NCI-H69 (cell line): ENCODE measurements at regions not wholly inside any gene's neighbourhood (a gene's known extent, or its start where the extent isn't known, plus 50 kb on each side); places are given as distances from the start of the nearest gene placed in this dataset.
A peak's percentile ranks its signal among the peaks of the same experiment; 100 is the strongest.

ENCODE experiments used
- DNase-seq: peaks from one replicate; lab custom pipeline; 2025; lab: John Stamatoyannopoulos, UW

DNA sequence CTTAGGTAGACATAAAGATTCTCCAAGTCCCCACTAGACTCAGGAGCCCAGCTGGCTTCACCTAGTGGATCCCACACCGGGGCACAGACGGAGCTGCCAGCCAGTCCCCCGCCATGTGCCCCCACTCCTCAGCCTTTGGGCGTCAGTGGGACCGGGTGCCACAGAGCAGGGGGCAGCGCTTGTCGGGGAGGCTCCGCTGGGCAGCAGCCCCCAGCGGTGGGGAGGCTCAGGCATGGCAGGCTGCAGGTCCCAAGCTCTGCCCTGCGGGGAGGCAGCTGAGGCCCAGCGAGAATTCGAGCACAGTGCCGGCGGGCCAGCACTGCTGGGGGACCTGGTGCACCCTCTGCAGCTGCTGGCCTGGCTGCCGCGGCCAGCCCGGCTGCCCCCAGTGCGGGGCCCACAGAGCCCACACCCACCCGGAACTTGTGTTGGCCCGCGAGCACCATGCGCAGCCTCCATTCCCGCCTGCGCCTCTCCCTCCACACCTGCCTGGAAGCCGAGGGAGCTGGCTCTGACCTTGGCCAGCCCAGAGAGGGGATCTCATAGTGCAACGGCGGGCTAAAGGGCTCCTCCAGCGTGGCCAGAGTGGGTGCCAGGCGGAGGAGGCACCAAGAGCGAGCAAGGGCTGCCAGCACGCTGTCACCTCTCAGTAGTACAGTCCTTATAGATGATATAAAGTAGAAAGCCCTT, 390.7 kb downstream of the PLK2 start:
- no peak for DNase-seq

DNA sequence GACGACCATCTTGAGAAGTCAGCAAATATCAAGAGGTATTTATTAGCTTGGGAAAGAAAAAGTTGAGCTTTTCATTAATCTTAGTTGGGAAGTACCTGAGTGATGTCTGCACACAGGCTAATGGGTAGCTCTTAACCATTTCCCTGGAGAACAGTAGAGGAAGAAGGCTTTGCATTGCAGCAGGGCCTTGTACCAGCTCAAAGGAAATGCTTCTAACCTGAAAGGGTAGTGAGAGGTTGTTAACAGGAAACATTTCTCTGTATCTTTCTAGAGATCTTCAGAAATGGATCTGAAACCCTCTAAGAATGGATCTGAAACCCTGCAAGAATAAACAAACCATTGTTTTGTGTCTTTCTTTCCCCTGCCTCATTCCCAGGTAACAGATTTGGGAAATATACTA, 393.3 kb downstream of the PLK2 start:
- peak; percentile 8 for DNase-seq

DNA sequence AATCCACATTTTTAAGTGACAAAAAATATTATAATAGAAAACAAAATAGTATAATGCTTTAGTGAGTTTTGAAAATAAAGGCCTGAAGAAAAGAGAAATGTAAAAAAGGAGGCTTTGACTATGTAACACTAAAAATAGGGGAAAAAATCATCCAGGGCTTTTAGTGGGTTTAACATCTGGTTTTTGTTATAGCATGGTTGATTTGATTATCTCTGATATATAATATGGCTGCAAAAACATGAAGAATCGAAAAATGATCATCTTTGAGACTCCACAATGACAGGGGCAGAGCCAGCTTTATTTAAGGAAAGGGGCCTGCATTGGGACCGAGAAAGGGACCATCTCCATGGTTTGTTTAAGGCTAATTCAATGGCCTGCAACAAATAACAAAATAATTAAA, 393.8 kb downstream of the PLK2 start:
- DNase-seq: no peak

DNA sequence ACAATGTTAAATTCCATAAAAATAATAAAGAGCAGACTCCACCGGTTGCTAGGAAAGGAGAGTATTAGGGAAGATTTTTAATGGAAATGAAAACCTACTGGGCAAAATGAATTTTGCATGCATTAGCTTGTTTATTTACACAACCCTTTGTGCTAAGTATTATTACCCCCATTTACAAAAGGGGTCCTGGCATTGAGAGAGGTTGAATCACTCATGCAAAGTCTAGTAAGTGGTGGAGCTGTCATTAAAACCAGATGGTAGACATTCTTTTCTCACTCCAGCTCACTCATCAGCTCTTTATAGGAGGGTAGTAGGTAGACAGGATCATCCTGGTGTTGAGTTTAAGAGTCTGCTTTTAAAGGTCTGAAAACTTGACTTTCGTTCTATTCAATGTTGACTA, 395.1 kb downstream of the PLK2 start:
- DNase-seq: peak; percentile 77

DNA sequence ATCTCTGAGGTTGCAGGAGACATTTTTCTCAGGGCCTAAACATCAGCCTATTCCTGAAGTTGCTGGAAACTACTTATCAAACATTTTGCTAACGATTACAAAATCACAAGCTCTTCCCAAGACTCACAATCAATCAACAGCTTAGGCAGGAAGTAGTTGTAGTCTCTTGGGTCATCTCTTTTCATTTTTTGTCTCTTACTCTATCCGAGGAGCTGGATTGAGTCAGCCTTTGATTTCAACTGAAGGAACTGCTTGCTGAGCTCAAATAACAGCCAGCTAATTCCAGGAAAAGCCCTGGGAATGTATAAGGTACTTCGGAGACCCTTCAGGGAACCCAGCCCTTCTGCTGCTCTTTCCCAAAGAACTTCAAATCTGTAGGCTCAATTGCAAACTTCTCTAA, 398.9 kb downstream of the PLK2 start:
- DNase-seq: no peak

DNA sequence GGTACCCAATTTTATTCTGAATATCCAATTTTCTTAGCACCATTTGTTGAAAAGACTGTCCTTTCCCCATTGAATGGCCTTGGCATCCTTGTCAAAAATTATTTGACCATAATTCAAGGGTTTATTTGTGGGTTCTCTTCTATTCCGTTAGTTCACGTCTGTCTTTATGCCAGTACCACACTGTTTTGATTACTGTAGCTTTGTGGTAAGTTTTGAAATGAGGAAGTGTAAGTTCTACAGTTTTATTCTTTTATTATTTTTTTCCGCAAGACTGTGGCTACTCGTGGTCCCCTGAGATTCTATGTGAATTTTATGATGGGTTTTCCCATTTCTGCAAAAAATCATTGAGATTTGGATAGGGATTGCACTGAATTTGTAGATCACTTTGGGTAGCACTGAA, 402.6 kb downstream of the PLK2 start:
- no peak for DNase-seq

DNA sequence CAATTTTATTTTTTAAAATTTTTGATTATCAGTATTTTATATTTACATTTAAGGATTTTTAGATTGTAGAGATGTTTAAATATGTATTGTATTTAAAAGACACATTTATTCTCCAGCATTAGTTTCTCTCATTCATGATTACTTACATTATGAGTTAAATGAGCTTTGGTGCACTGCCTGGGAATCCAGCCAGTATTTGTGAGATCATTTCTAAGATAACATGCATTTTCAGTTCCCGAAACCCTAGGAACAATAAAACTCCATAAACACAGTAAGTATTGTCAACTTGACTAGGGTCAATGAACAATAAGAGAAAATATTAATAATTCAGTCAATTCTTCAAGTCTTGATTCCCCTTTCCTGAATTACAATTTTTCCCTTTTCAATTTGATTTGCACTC, 403.3 kb downstream of the PLK2 start:
- DNase-seq: no peak

DNA sequence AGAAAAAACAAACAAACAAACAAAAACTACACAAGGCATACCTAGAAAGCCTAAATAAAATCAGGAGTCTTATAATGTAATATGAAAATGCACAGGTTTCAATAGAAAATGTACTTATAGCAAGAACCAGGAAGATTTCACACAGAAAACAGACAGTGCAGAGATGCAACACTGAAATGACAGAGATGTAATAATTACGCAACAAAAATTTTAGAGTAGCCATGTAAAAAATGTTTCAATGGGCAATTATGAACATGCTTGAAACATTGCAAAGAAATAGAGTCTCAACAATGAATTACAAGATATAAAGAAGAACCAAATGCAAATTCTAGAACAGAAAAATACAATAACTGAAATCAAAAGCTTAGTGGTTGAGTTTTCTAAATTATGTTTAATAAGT, 405.9 kb downstream of the PLK2 start:
- DNase-seq: no peak

DNA sequence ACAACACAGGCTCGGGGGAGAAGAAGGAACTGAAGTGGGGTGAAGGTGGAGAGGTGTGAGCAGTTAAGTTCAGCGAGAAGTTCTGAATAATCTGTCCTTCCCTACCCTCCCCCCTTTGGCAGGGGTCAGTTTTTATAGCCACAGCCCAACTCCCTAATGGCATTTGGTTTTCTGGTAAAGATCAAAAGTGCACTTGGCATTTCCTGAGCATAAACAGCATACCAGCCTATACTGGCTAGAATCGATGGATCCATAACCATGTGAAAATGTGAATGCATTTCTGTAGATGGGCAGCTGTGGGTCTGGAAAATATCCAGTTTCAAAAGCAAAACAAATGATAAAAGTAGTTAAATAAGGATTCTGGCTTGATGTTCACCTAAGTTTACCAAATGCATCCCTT, 410.9 kb downstream of the PLK2 start:
- no peak for DNase-seq

DNA sequence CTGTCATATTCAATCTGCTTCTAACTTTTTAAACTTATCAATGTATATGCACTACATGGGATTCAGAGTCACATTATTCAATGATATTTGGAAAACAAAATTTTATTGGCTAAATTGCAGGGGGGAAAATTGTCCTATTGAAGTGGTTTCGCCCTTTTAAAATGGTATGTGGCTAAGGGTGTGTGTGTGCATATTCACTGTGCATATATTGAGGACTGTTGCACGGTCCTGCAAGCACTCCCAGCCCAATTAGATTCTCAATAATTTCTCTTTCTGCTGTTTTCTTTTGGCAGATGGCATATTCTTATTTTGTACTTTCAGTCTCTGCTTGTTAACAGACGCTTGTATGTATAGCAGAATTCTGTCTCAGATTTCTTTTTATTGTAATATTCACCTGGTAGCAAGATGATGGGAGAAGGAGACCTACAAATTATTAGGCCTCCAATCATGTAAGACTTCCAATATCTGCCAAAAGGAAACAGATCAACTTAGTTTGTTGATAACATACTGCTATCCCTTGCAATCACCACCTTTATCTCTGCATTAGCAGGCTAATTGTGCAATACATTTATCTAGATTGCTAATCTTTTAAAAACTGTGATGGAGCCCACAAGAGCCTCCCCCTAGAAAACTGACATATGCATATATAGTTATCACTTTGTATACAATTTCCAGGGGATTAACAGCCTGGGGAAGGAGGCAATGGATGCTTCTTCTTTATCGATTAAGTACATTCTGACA, 411.5 kb downstream of the PLK2 start:
- DNase-seq: no peak

DNA sequence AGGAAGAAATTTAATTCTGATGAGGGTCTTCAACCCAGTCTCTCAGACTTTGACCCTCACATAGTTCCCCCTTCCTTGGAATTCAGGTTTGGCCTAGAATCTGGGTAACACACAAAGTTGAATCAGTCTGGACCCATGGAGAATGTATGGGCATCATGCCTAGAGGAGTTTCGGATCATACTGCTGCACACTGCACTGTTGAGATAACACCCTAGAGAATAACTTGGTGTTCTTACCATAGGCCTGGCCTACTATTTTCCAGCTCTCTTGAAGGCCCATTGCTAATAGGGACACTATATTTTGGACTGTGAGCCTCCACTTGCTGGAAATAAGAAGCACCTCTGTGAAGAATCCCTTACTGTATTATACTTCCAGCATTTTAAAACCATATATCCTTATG, 413.5 kb downstream of the PLK2 start:
- no peak for DNase-seq

DNA sequence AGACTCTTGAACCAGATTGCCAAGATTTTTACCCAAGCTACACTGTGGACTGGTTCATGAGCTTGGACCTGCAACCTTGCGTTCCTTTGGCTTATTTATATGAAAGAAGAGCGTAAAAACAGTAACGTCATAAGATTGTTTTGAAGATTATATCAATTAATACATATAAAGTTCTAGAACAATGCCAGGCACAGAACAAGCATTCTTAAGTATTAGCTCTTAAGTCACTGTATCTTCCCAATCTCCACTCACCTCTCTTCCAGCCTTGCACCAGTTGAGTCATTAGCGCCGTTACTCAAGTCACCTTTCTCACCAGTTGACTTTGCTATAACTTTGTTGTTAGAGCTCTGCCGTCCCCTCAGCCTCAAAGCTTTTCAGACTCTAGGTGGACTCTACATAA, 415.7 kb downstream of the PLK2 start:
- DNase-seq: no peak

DNA sequence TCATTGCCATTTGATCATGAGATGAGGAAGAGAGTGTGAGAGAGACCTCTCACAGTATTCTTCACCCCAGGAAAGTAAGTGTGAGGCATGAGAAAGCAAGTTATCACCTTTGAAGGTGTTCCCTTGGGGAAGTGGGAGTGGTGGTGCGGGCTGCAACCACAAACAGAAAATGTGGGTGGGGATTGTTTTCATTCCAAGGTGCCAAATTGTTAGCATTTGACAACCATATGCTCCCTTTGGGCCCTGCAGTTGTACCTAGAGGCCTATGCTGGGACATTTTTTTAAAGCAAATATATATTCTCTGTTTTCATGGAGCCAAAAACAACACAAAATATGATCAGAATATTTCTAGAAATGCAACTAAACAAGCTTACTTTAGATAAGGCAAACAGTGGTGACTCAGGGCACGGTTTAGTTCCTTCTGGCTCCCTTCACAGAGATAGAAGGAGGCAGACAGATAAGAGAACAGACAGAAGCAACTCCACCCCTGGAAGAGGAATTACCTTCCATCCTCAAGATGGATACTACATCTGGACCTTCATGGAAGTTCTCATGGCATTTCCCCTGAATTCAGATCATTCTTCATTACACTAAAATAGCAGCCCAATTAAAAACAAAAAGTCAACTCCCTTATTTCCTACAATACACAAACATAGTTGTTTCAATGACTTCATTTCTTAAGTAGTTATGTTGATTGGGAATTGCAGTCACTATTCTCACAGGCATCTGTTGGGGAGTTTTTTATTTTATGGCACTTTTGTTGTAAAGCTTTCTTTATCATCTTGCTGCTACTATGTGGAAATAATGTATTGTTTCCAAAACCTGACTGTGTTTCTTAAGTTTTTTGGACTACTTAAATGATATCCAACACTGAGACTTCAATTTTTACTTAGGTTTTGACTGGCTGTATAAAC, 416.6 kb downstream of the PLK2 start:
- DNase-seq: no peak

DNA sequence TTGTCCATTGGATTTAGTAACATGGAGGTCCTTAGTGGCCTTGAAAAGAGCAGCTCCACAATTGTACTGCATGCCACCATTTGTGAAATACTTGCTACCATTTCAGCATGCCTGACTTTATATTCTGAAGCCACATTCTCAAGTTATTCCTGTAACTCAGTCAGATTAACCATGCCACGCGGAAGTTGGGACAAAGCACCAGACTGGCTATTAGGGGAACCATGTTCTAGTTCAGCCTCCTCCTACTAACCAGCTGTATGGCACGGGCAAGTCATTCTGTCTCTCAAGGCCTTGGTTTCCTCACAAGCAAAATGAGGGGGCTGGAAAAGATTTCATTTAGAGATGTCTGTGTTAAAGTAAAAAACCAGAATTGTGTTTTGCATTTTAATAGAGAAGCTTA, 418.0 kb downstream of the PLK2 start:
- DNase-seq: no peak

DNA sequence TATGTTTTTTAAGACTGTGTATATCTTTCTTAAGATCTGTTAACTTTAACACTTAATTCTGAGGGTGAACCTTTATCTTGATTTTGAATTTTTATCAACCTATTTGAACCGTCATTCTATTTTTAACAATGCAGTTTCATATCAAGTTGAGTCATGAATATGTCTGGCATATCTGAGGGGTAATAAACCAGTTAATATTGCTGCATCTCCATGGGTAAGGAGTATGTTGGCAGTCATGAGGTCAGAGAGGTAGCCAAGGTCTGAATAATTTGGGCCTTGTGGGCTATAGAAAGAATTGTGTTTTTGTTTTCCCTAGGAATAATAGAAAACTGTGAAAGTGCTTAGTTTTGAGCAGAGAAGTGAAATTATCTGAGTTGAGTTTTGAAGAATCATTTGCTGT, 419.0 kb downstream of the PLK2 start:
- no peak for DNase-seq

DNA sequence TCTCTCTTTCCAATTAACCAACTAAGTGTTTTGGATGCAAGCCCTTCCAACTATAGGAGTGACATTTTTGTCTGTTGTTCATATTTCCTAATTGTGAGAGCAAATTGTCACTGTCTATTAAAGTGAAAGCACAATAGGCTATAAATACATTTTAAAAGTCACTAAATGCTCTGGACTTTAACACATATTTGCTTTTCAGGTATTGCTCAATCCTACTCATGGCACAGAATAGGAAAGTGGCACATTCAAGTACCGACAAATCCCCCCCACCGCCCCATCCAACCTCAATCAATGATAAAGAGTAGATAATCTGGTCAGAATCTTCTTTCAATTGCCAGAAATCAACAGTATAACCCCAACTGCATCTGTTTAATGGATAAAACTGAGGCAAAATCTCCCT, 419.8 kb downstream of the PLK2 start:
- no peak for DNase-seq

DNA sequence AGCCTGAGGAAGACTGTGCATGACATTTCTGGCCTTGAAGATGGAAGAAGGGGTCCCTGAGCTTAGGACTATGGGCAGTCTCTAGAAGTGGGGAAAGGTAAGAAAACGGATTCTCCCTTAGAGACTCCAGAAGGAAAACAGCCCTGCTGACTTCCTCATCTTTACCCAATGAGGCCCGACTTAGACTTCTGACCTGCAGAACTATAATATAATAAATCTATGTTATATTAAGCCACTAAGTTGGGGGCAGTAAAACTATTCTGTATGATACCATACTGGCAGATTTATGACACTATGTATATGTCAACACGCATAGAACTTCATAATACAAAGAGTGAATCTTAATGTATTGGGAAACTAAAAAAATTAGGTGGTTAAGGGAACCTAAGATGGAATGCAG, 422.0 kb downstream of the PLK2 start:
- no peak for DNase-seq

DNA sequence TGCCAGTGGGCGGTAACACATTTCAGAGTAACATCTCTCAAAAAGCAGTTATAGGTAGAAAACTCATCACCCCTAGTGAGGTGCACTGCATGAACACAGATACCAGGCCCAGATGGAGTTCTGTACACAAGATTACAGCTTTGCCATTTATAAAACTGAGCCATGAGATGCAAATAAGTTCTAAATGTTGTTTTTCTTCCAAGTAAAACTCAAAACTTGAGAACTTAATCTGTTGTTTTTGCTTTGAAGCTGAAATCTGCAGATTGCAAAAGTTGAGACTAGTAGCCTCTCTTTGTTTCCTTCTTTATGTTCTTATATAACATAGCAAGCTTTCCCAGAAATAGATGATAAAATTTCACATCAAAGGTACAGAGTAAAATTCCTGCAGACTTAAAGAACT, 434.1 kb downstream of the PLK2 start:
- DNase-seq: no peak

DNA sequence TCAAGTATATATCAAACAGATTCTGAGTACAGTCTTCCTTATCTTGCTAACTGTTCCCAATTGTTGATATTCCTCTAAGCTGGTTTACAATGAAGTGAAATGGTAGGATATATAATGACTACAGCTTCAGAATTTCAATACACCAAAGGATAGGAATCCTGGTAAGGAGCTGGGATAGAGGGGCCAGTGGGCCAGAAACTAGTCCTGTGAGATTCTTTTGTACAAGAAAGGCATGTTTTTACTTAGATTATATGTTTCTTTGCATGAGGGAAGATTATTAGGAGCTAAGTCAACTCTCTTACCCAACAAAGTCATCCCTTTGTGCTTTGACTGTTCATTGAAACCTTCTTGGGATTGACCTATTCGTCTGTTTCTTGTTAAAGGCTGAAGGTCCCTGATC, 435.7 kb downstream of the PLK2 start:
- no peak for DNase-seq

DNA sequence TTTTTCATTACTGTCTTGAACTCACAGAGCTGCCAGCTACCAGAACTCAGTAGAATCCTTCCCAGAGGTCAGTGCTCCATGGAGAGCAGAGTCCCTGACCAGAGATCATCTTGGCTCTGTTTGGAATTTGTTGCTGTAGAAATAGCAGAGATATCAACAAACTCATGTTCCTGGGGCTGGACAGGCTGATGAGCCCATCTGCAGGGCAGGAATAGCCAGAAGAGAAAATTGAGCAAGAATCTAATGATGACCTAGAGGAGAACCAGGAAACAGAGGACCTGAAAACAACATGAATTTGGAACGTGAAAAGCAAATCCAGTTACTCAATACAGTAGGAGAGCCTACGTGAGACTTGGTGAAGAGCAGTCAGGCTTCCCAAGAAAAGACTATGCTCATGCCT, 437.8 kb downstream of the PLK2 start:
- DNase-seq: no peak

DNA sequence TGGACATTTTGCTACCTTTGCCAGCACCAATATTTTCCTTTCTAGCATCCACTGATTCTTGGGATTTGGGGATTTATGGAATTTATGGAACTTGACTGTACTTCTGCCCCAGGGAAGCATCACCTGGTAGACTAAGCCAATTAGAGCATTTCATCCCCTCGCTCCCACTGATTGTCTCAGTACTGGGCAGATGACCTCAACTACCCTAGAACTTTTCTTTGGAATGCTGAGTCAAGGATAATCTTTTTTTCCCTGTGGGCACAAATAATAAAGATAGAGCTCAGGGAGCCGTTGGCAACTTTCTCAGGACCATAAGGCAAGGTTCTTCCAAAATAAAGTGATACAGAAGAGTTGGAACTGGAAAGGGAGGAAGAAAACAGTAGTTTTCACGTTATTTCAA, 438.4 kb downstream of the PLK2 start:
- no peak for DNase-seq

DNA sequence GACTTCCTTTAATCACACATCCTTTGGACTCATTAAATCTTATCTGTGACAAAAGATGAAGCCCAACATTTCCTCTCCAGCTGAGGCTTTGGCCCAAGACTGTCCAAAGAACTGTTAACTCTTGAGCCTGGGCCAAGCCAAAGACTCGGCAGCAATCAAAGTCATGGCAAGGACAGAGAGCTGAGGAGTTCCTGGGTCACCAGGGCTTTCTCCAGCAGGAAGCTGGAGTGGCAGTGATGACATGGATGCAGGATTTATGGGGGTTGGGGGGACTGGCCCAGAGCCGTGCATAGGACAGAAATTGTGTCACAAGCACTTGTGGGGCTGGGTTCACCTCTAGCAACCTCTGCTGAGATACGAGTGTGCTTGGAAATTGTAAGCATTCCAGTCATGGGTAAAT, 440.3 kb downstream of the PLK2 start:
- no peak for DNase-seq

DNA sequence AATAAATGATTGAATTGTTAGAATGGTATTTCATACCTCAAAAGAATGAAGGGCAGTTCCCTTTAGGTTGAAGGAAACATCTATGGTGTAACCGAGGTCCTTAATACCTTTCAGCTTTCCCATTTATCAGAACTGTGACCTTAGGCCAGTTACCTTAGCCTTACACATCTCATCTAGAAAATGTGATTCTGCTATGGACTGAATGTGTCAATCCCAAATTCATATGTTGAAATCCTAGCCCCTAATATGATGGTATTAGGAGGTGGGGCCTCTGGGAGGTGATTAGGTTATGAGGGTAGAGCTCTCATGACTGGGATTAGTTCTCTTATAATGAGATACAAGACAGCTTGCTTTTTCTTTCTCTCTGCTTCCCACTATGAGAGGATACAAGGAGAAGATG, 441.9 kb downstream of the PLK2 start:
- DNase-seq: no peak
